A549 (cell line): ENCODE measurements at regions not wholly inside any gene's neighbourhood (a gene's known extent, or its start where the extent isn't known, plus 50 kb on each side); places are given as distances from the start of the nearest gene placed in this dataset.

Source experiments
- ATAC-seq, 2 experiments: fragments of 200-7000 bp in 1 of 2; fragments of >200 bp in 1 of 2; cut with Nextera tagmentation in 1 of 2; cut with Tn5 transposase in 1 of 2; 3 replicates each; pipeline versions ENCODE4 v1.8.0 to v1.9.1; 2018 to 2020; ENCODE audit warnings: mild to moderate bottlenecking in 1 of 2, moderate library complexity in 1 of 2
- CTCF ChIA-PET: fragments of 300-600 bp; sonication (Branson Sonifier 250); formaldehyde crosslinking; extraction: SDS; loops from one replicate; lab custom pipeline; 2021; ENCODE audit warnings: antibody characterized with exemption, inconsistent platforms; lab: Yijun Ruan, JAX
- POLR2A ChIA-PET: fragments of 350-600 bp; formaldehyde crosslinking; extraction: SDS; loops from one replicate; lab custom pipeline; 2021; ENCODE audit warnings: antibody characterized with exemption, inconsistent platforms; lab: Yijun Ruan, JAX
- DNase-seq, 2 experiments: peaks; one replicate each; pipeline versions ENCODE4 v3.0.0 to v3.0.0-alpha.2; 2011 to 2016; ENCODE audit warnings: low read depth in 1 of 2, low spot score in 1 of 2
- FAIRE-seq: peaks from 2 replicates; lab custom pipeline; 2011; peaks lifted over from hg19 to GRCh38; lab: Jason Lieb, UNC
- H3K27ac ChIP-seq, 2 experiments: fragments of >200 bp; sonication (Bioruptor Twin); formaldehyde crosslinking; 3 replicates each; pipeline ENCODE4 v1.5.1; 2016 to 2017
- H3K4me1 ChIP-seq: fragments of >200 bp; sonication (Bioruptor Twin); formaldehyde crosslinking; 3 replicates; pipeline ENCODE4 v1.6.1; 2016
- H3K4me2 ChIP-seq: fragments of >200 bp; sonication (Bioruptor Twin); formaldehyde crosslinking; 3 replicates; pipeline ENCODE4 v1.6.1; 2016
- H3K4me3 ChIP-seq: fragments of >200 bp; sonication (Bioruptor Twin); formaldehyde crosslinking; 3 replicates; pipeline ENCODE4 v1.5.1; 2016
- H3K9me3 ChIP-seq: fragments of >200 bp; sonication (Bioruptor Twin); formaldehyde crosslinking; 3 replicates; pipeline ENCODE4 v1.6.1; 2016
- BCL3 ChIP-seq: fragments of >200 bp; sonication (Bioruptor Twin); formaldehyde crosslinking; IDR thresholded peaks from 3 replicates; pipeline ENCODE4 v1.6.1; 2016
- CBX2 ChIP-seq: fragments of 200-600 bp; sonication (generic); IDR thresholded peaks from 2 replicates; pipeline ENCODE4 v1.6.1; 2016; ENCODE audit warnings: low read depth, mild to moderate bottlenecking, borderline replicate concordance
- CHD2 ChIP-seq: fragments of 150-350 bp; IDR thresholded peaks from 2 replicates; pipeline ENCODE4 v1.6.1; 2014; ENCODE audit warnings: low read length; ENCODE audit not compliant: partially characterized antibody
- CHD4 ChIP-seq: fragments of 200-600 bp; sonication (generic); IDR thresholded peaks from 2 replicates; pipeline ENCODE4 v1.6.1; 2016; ENCODE audit warnings: antibody characterized with exemption, mild to moderate bottlenecking, borderline replicate concordance
- E2F6 ChIP-seq: IDR thresholded peaks from 2 replicates; pipeline ENCODE4 v1.6.1; 2012; ENCODE audit warnings: low read depth, borderline replicate concordance
- EHF ChIP-seq: fragments of 250-450 bp; sonication (Bioruptor Pico); IDR thresholded peaks from 2 replicates; pipeline ENCODE4 v1.5.0; 2020; ENCODE audit warnings: mild to moderate bottlenecking
- EHMT2 ChIP-seq: fragments of 200-600 bp; sonication (generic); IDR thresholded peaks from 2 replicates; pipeline ENCODE4 v1.6.1; 2016; ENCODE audit warnings: antibody characterized with exemption, low read depth, mild to moderate bottlenecking, moderate library complexity
- FOSB ChIP-seq: fragments of 250-450 bp; sonication (Bioruptor Pico); IDR thresholded peaks from 2 replicates; pipeline ENCODE4 v1.5.0; 2020; ENCODE audit warnings: mild to moderate bottlenecking, moderate library complexity
- FOXS1 ChIP-seq: fragments of 250-450 bp; sonication (Bioruptor Pico); IDR thresholded peaks from 2 replicates; pipeline ENCODE4 v1.5.0; 2020; ENCODE audit warnings: mild to moderate bottlenecking, moderate library complexity
- GATA3 ChIP-seq: IDR thresholded peaks from 2 replicates; pipeline ENCODE4 v1.6.1; 2012; ENCODE audit warnings: borderline replicate concordance
- HDAC2 ChIP-seq: fragments of 200-600 bp; sonication (generic); IDR thresholded peaks from 2 replicates; pipeline ENCODE4 v1.6.1; 2016
- HOXB13 ChIP-seq: fragments of 250-450 bp; sonication (Bioruptor Pico); IDR thresholded peaks from 2 replicates; pipeline ENCODE4 v1.5.0; 2020; ENCODE audit warnings: low read depth, mild to moderate bottlenecking, moderate library complexity
- HOXB5 ChIP-seq: fragments of 250-450 bp; sonication (Bioruptor Pico); IDR thresholded peaks from 2 replicates; pipeline ENCODE4 v1.5.0; 2020; ENCODE audit warnings: mild to moderate bottlenecking, moderate library complexity
- JUN ChIP-seq, 2 experiments: fragments of >200 bp; sonication (Bioruptor Twin); formaldehyde crosslinking; IDR thresholded peaks; 2 replicates in 1 of 2; 3 replicates in 1 of 2; pipeline ENCODE4 v1.6.1; 2016 to 2017
- JUNB ChIP-seq: fragments of >200 bp; sonication (Bioruptor Twin); formaldehyde crosslinking; IDR thresholded peaks from 2 replicates; pipeline ENCODE4 v1.6.1; 2016
- MAX ChIP-seq: IDR thresholded peaks from 2 replicates; pipeline ENCODE4 v1.6.1; 2012
- MAZ ChIP-seq: fragments of 150-350 bp; IDR thresholded peaks from 2 replicates; pipeline ENCODE4 v1.6.1; 2014; ENCODE audit warnings: antibody characterized with exemption, low read depth, low read length, borderline replicate concordance
- MYC ChIP-seq: IDR thresholded peaks from 2 replicates; pipeline ENCODE4 v1.6.1; 2012; ENCODE audit warnings: mild to moderate bottlenecking, inconsistent platforms, low read length, improper control_type of control experiment, borderline replicate concordance
- PBX3 ChIP-seq: IDR thresholded peaks from 2 replicates; pipeline ENCODE4 v1.6.1; 2012
- RFX5 ChIP-seq: fragments of 450-650 bp; IDR thresholded peaks from 2 replicates; pipeline ENCODE4 v1.7.1; 2014; ENCODE audit warnings: antibody characterized with exemption, mild to moderate bottlenecking, moderate library complexity
- RNF2 ChIP-seq: fragments of 200-600 bp; sonication (generic); IDR thresholded peaks from 2 replicates; pipeline ENCODE4 v1.6.1; 2016; ENCODE audit warnings: low read depth, mild to moderate bottlenecking, antibody characterized with exemption, moderate library complexity, borderline replicate concordance
- SREBF2 ChIP-seq: fragments of 450-650 bp; IDR thresholded peaks from 2 replicates; pipeline ENCODE4 v1.6.1; 2014; ENCODE audit warnings: mild to moderate bottlenecking, moderate library complexity
- USF2 ChIP-seq: fragments of 450-650 bp; IDR thresholded peaks from 2 replicates; pipeline ENCODE4 v1.6.1; 2014; ENCODE audit warnings: antibody characterized with exemption
- ZC3H11A ChIP-seq: fragments of 450-650 bp; IDR thresholded peaks from 2 replicates; pipeline ENCODE4 v1.6.1; 2014; ENCODE audit warnings: antibody characterized with exemption, mild to moderate bottlenecking
- ZFP36 ChIP-seq: fragments of 450-650 bp; IDR thresholded peaks from 2 replicates; pipeline ENCODE4 v1.6.1; 2014; ENCODE audit warnings: borderline replicate concordance; ENCODE audit not compliant: partially characterized antibody
- ZSCAN20 ChIP-seq: fragments of 250-450 bp; sonication (Bioruptor Pico); IDR thresholded peaks from 2 replicates; pipeline ENCODE4 v1.8.0; 2022; ENCODE audit warnings: mild to moderate bottlenecking, moderate library complexity
- WGBS: methylation state at CpG from one replicate; pipeline ENCODE4 v1.1.6; 2017; ENCODE audit errors: missing lambda C conversion rate; 5-methylcytosine and 5-hydroxymethylcytosine counted together

GRCh38 chr2:106959975-106960682, 74.2 kb upstream of the ST6GAL2 start:
- Histone ChIP-seq H3K4me1 (peaks cover 7% of the 10 kb centered on the region; the same call in 2 of the 3 replicates), H3K4me3 (no peak overlapping the region), H3K27ac (no peak overlapping the region)
- no peak for FAIRE-seq
- ATAC-seq, result no peak
- ChIA-PET CTCF (interaction anchor here (1.2 kb wide), 1 partner anchor 78 kb away, joined by 3 read pairs; no protein-coding TSS in a partner anchor), POLR2A (no interaction called here)
- no peak for DNase-seq
- 25% methylated on average over 1 of the region's 1 CpG for WGBS
- TF ChIP-seq JUN (IDR thresholded peaks at IDR 0.05) (no peak), HDAC2 (no peak)
- TF ChIP-seq, all 56 proteins: peak for 0
- Histone ChIP-seq H3K9me3 (no peaks in the 10 kb centered on the region), H3K4me2 (no peak overlapping the region)

GRCh38 chr2:106960683-106961161, 74.8 kb upstream of the ST6GAL2 start:
- H3K27ac ChIP-seq, result no peak overlapping the region
- 53% methylated on average over 5 of the region's 5 CpGs for WGBS
- no peaks in the 10 kb centered on the region for H3K9me3 ChIP-seq
- POLR2A ChIA-PET, result no interaction called here
- DNase-seq, result no peak
- TF ChIP-seq ZSCAN20 (CRISPR knock-in tag), result no peak
- TF ChIP-seq RFX5, result no peak
- no peak for TF ChIP-seq GATA3
- no peak for TF ChIP-seq E2F6
- no peak for TF ChIP-seq HOXB5
- no peak for TF ChIP-seq FOXS1
- TF ChIP-seq PBX3, result no peak
- no peak for TF ChIP-seq RNF2
- no peak for TF ChIP-seq ZC3H11A
- TF ChIP-seq MAZ, result no peak
- TF ChIP-seq MAX, result no peak
- no peak for TF ChIP-seq USF2
- no peak for TF ChIP-seq JUNB
- no peak for TF ChIP-seq MYC
- TF ChIP-seq FOSB, result no peak
- TF ChIP-seq CHD4, result no peak
- TF ChIP-seq HOXB13, result no peak
- TF ChIP-seq CHD2, result no peak
- no peak for TF ChIP-seq SREBF2
- TF ChIP-seq CBX2, result no peak
- TF ChIP-seq, all 56 proteins: peak for 0
- Histone ChIP-seq H3K4me1 (peaks cover 10% of the 10 kb centered on the region), H3K4me2 (no peak overlapping the region), H3K4me3 (no peak overlapping the region)
- FAIRE-seq, result no peak
- CTCF ChIA-PET, result interaction anchor here (0.7 to 1.2 kb wide), 2 partner anchors 12 to 78 kb away, joined by 3 read pairs; no protein-coding TSS in a partner anchor
- no peak for ATAC-seq

- 63% methylated on average over 3 of the region's 3 CpGs for WGBS
- H3K4me3 ChIP-seq, result no peak overlapping the region
- DNase-seq (no peak), ATAC-seq (no peak), FAIRE-seq (no peak)
- no peak for TF ChIP-seq HDAC2
- TF ChIP-seq BCL3, result no peak
- no peak for TF ChIP-seq USF2
- TF ChIP-seq EHF (CRISPR knock-in tag), result no peak
- no peak for TF ChIP-seq ZFP36
- TF ChIP-seq HOXB13, result no peak
- no peak for TF ChIP-seq EHMT2
- H3K27ac ChIP-seq, result no peak overlapping the region
- no peak overlapping the region for H3K4me2 ChIP-seq
- ChIA-PET POLR2A (no interaction called here), CTCF (interaction anchor here (0.7 kb wide), 2 partner anchors 11 kb away, joined by 3 read pairs; no protein-coding TSS in a partner anchor)
- no peaks in the 10 kb centered on the region for H3K9me3 ChIP-seq
- peaks cover 14% of the 10 kb centered on the region for H3K4me1 ChIP-seq
Observed at GRCh38 chr2:106961328-106961727, 75.4 kb upstream of the ST6GAL2 start.
